ENCODE measurements at regions not wholly inside any gene's neighbourhood (a gene's known extent, or its start where the extent isn't known, plus 50 kb on each side); places are given as distances from the start of the nearest gene placed in this dataset.
A peak's percentile ranks its signal among the peaks of the same experiment; 100 is the strongest.

DNA sequence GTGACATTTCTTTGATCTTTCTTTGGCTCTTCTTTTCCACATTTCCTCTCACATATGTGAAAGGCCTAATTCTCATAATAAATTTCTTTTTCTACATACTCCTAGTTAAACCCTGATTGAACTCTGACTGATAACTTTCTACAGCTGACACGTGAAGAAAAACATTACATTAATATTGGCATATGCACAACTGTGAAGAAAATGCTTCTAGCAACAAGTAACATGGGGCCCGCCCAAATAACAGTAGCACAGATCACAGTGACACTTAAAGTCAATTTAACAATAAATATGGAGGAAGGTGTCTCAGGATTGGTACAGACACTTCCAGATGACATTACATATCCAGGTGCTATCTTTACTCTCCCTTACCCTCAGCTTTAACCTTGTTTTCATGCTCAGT lies 317.6 kb upstream of the ZNF385D start:
- Histone ChIP-seq H3K9me3 (ENCODE audit: control insufficient read depth, insufficient read depth, low read length) (no peaks in the 10 kb centered on the region), H3K4me3 (ENCODE audit: low read depth, low read length) (no peak overlapping the region), H3K27me3 (ENCODE audit: control insufficient read depth, insufficient read depth, low read length) (no peaks in the 10 kb centered on the region), H3K27ac (ENCODE audit: low read depth, low read length) (no peak overlapping the region), H3K4me1 (ENCODE audit: control insufficient read depth, insufficient read depth, low read length) (no peaks in the 10 kb centered on the region), H3K36me3 (ENCODE audit: control insufficient read depth, insufficient read depth, low read length) (no peaks in the 10 kb centered on the region)
- no CpG with 5 or more reads among the region's 2 CpGs for WGBS (ENCODE audit: insufficient coverage)
- no peak for DNase-seq (ENCODE audit: low read depth in 4 of 6, low spot score in 6 of 6)

DNA sequence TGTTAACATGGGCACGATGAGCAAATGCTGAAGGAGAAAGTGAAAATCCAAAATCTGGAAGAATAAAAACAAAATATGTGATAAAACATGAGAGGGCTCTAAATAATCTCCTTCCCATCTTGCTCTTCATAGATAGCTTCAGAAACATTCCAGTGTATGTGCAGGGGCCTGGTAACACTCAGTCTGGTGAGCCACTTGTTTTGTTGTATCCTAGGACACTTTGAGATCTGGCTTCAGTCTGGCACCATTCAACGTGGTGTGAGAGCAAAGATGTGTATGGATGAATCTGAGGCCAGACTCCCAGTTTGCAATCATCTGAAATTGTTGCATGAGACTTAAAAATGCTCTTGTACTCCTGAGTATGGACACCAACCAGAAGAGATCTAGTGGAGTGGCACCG lies 337.2 kb upstream of the ZNF385D start:
- Histone ChIP-seq H3K9me3 (ENCODE audit: control insufficient read depth, insufficient read depth, low read length) (no peaks in the 10 kb centered on the region), H3K27ac (ENCODE audit: low read depth, low read length) (no peak overlapping the region), H3K4me1 (ENCODE audit: control insufficient read depth, insufficient read depth, low read length) (no peaks in the 10 kb centered on the region), H3K27me3 (ENCODE audit: control insufficient read depth, insufficient read depth, low read length) (no peaks in the 10 kb centered on the region), H3K4me3 (ENCODE audit: low read depth, low read length) (no peak overlapping the region), H3K36me3 (ENCODE audit: control insufficient read depth, insufficient read depth, low read length) (no peaks in the 10 kb centered on the region)
- DNase-seq (ENCODE audit: low read depth in 4 of 6, low spot score in 6 of 6), result no peak
- 100% methylated on average over 1 of the region's 3 CpGs for WGBS (ENCODE audit: insufficient coverage)

DNA sequence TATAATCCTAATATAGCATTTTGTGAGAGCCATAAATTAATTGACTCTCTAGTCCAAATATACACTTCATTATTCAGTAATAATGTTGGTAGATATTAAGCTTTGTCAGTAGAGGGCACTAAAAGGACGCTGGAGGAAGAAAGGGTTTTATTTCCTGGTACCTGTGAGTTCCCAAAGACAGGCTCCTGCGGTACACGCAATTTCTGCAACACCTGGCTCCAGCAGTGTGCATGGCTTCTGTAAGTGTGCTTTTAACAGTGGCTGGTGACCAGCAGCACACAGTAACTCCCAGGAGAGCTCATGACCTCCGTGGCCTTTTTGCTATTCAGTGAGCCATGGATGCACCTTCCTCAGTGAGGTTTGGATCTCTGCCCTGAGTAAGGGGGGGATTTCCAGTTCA lies 338.3 kb upstream of the ZNF385D start:
- DNase-seq (ENCODE audit: low read depth in 4 of 6, low spot score in 6 of 6), result peak in 3 of 6 donors; percentile 6 to 56 (median 7)
- 20% methylated on average over 4 of the region's 4 CpGs for WGBS (ENCODE audit: insufficient coverage)
- Histone ChIP-seq H3K27me3 (ENCODE audit: control insufficient read depth, insufficient read depth, low read length) (no peaks in the 10 kb centered on the region), H3K9me3 (ENCODE audit: control insufficient read depth, insufficient read depth, low read length) (no peaks in the 10 kb centered on the region), H3K4me3 (ENCODE audit: low read depth, low read length) (no peak overlapping the region), H3K4me1 (ENCODE audit: control insufficient read depth, insufficient read depth, low read length) (no peaks in the 10 kb centered on the region), H3K36me3 (ENCODE audit: control insufficient read depth, insufficient read depth, low read length) (no peaks in the 10 kb centered on the region), H3K27ac (ENCODE audit: low read depth, low read length) (no peak overlapping the region)

DNA sequence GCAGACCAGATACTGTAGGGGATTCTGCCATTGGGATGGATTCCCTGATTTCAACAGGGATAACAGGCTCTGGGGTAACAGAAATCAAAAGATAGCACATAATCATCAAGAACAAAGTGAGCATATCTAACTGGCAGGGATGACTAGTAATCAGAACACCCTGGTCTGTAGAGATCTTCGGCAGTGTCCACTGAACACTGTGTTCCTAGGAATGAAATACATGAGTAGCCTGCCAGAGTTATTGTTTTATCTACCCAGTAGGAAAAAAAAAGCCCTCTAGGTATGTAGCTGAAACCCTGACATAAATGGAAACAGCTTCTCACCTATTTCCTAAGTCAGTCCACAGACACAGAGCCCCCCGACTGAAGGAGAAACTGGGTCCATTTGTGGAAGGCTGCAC lies 340.3 kb upstream of the ZNF385D start:
- H3K36me3 ChIP-seq (ENCODE audit: control insufficient read depth, insufficient read depth, low read length), result no peaks in the 10 kb centered on the region
- no CpG with 5 or more reads among the region's 2 CpGs for WGBS (ENCODE audit: insufficient coverage)
- no peak for DNase-seq (ENCODE audit: low read depth in 4 of 6, low spot score in 6 of 6)
- no peak overlapping the region for H3K4me3 ChIP-seq (ENCODE audit: low read depth, low read length)
- H3K27me3 ChIP-seq (ENCODE audit: control insufficient read depth, insufficient read depth, low read length), result no peaks in the 10 kb centered on the region
- H3K9me3 ChIP-seq (ENCODE audit: control insufficient read depth, insufficient read depth, low read length), result no peaks in the 10 kb centered on the region
- no peak overlapping the region for H3K27ac ChIP-seq (ENCODE audit: low read depth, low read length)
- no peaks in the 10 kb centered on the region for H3K4me1 ChIP-seq (ENCODE audit: control insufficient read depth, insufficient read depth, low read length)

DNA sequence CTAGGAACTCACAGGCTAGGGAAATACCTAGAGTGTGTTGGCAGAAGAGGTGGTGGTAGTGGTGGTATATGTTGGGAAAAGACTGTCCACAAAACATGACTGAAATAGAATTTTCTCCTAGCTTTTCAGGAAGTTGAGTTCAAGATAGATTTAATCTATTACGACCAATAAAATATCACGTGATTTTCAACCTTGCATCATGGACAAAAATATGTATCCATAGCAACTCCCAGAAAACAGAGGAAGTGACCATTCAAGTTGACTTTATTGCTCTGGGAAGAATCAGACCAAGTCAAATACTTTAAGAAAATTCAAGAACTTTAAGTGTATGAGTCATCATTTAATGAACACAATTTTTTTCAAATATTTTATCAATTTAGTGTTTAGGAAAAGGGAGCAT lies 347.0 kb upstream of the ZNF385D start:
- no CpG with 5 or more reads among the region's 2 CpGs for WGBS (ENCODE audit: insufficient coverage)
- Histone ChIP-seq H3K9me3 (ENCODE audit: control insufficient read depth, insufficient read depth, low read length) (no peaks in the 10 kb centered on the region), H3K27ac (ENCODE audit: low read depth, low read length) (no peak overlapping the region), H3K4me1 (ENCODE audit: control insufficient read depth, insufficient read depth, low read length) (no peaks in the 10 kb centered on the region), H3K27me3 (ENCODE audit: control insufficient read depth, insufficient read depth, low read length) (no peaks in the 10 kb centered on the region), H3K4me3 (ENCODE audit: low read depth, low read length) (no peak overlapping the region), H3K36me3 (ENCODE audit: control insufficient read depth, insufficient read depth, low read length) (no peaks in the 10 kb centered on the region)
- no peak for DNase-seq (ENCODE audit: low read depth in 4 of 6, low spot score in 6 of 6)

DNA sequence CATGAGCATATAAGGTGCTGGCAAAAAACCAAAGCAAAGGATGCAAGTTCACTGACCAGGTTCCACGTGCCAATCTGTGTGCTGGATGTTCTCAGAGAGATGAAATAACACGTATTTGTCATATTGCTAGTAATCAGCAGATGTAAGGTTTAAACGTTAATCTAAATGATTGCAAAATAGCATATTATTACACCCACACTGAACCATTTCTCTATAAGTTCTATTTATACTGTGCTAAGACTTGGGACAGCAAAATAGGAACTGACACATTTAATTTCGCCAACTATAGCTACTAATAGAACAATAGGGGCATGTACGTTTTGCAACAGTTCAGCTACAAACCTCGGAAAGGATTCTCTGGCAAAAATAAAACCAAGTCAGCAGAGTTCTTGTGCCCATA lies 350.3 kb upstream of the ZNF385D start:
- H3K9me3 ChIP-seq (ENCODE audit: control insufficient read depth, insufficient read depth, low read length), result no peaks in the 10 kb centered on the region
- no CpG with 5 or more reads among the region's 6 CpGs for WGBS (ENCODE audit: insufficient coverage)
- no peaks in the 10 kb centered on the region for H3K4me1 ChIP-seq (ENCODE audit: control insufficient read depth, insufficient read depth, low read length)
- no peaks in the 10 kb centered on the region for H3K36me3 ChIP-seq (ENCODE audit: control insufficient read depth, insufficient read depth, low read length)
- no peak for DNase-seq (ENCODE audit: low read depth in 4 of 6, low spot score in 6 of 6)
- H3K4me3 ChIP-seq (ENCODE audit: low read depth, low read length), result no peak overlapping the region
- H3K27ac ChIP-seq (ENCODE audit: low read depth, low read length), result no peak overlapping the region
- no peaks in the 10 kb centered on the region for H3K27me3 ChIP-seq (ENCODE audit: control insufficient read depth, insufficient read depth, low read length)

DNA sequence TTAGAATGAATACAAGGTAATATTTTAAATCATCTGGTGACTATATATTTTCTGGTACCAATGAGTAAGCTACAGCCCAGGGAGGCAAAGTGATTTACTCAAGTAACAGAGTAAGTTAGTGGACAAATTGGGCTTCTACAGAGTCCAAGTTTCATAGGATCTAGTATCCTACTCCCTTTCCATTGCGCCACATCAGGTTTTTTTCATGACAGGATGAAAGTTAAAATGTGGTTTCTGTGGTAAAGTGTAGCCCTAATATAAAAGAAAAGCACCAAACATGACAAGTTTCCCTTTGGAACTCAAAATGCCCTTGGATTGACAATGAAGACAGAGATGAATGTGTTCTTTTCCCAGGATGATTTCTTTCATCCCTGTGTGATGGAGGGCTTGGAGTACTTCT lies 350.8 kb upstream of the ZNF385D start:
- no peak overlapping the region for H3K4me3 ChIP-seq (ENCODE audit: low read depth, low read length)
- DNase-seq (ENCODE audit: low read depth in 4 of 6, low spot score in 6 of 6), result no peak
- H3K36me3 ChIP-seq (ENCODE audit: control insufficient read depth, insufficient read depth, low read length), result no peaks in the 10 kb centered on the region
- H3K27ac ChIP-seq (ENCODE audit: low read depth, low read length), result no peak overlapping the region
- H3K27me3 ChIP-seq (ENCODE audit: control insufficient read depth, insufficient read depth, low read length), result no peaks in the 10 kb centered on the region
- H3K4me1 ChIP-seq (ENCODE audit: control insufficient read depth, insufficient read depth, low read length), result no peaks in the 10 kb centered on the region
- no CpG with 5 or more reads among the region's 1 CpG for WGBS (ENCODE audit: insufficient coverage)
- no peaks in the 10 kb centered on the region for H3K9me3 ChIP-seq (ENCODE audit: control insufficient read depth, insufficient read depth, low read length)

DNA sequence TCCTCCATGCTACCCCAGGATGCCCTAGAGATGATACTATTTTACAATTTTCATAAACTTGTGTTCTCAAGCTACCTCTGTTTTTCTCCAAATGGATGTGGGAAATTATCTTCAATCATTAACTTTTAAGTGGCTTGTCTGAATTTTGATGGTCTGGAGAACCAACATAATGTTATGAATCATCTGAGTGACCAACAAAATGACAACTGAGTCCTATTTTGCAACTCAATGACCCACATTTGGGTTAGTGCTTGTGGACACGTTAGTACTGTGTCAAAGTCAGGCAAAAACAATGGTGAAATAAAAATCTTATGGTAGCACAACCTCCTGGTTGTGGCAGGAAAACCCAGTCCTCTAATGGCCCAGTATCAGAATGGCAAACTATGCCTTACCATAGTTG lies 352.4 kb upstream of the ZNF385D start:
- no peak overlapping the region for H3K27ac ChIP-seq (ENCODE audit: low read depth, low read length)
- DNase-seq (ENCODE audit: low read depth in 4 of 6, low spot score in 6 of 6), result no peak

DNA sequence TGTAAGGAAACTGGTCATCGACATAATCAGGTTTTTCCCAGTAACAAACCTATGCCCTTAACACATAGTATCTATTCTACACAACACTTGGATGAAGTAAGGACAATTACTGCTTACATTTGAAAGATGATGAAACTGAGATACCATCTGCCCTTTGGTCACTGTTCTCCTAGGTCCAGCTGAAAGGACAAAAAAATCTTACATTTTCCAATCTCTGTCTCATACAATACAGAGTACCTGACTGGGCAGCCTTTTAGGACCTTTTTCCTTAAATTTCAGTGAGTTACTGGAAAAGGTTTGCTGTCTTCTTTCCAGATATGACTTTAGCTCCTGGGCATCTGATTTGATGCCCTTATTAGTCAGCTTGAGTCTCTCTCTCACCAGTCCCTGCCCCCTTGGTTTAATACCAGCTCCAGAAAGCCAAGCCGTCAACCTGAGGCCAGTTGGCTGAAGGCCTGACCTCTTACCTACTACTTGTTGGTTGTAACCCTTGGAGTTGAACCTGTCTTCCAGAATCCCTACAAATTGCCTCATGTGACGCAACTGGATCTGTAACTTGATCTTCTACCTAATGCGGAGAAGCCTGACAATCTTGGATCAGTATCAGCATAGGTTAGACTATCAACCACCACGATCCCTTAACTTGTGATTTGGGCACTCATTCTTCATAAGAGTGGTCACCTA lies 355.3 kb upstream of the ZNF385D start:
- no peak overlapping the region for H3K27ac ChIP-seq (ENCODE audit: low read depth, low read length)

More for the DNA sequence above, 352.4 kb upstream of the ZNF385D start:
- no peaks in the 10 kb centered on the region for H3K9me3 ChIP-seq (ENCODE audit: control insufficient read depth, insufficient read depth, low read length)
- H3K4me3 ChIP-seq (ENCODE audit: low read depth, low read length), result no peak overlapping the region
- no peaks in the 10 kb centered on the region for H3K27me3 ChIP-seq (ENCODE audit: control insufficient read depth, insufficient read depth, low read length)
- H3K4me1 ChIP-seq (ENCODE audit: control insufficient read depth, insufficient read depth, low read length), result no peaks in the 10 kb centered on the region
- no CpG with 5 or more reads among the region's 1 CpG for WGBS (ENCODE audit: insufficient coverage)
- H3K36me3 ChIP-seq (ENCODE audit: control insufficient read depth, insufficient read depth, low read length), result no peaks in the 10 kb centered on the region

DNA sequence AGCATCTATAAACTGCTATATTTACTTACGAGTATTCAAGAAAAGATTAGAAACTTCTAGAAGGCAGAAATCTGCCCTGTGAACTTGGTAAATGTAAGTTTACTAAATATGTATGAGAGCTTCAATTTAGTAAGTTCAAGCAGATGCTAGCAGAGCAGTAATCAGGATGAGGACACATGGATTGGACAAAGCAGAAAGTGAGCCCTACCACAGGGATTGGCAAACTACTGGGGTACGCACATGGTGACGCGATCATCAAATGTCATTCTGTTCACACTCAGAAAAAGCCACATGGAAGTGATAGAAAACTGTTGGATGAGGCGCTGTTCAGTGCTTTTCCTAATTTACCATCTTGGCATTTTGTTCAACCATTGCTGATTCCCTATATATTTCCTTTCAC lies 360.2 kb upstream of the ZNF385D start:
- Histone ChIP-seq H3K36me3 (ENCODE audit: control insufficient read depth, insufficient read depth, low read length) (no peaks in the 10 kb centered on the region), H3K4me3 (ENCODE audit: low read depth, low read length) (no peak overlapping the region), H3K9me3 (ENCODE audit: control insufficient read depth, insufficient read depth, low read length) (no peaks in the 10 kb centered on the region), H3K4me1 (ENCODE audit: control insufficient read depth, insufficient read depth, low read length) (no peaks in the 10 kb centered on the region), H3K27me3 (ENCODE audit: control insufficient read depth, insufficient read depth, low read length) (no peaks in the 10 kb centered on the region), H3K27ac (ENCODE audit: low read depth, low read length) (no peak overlapping the region)
- WGBS (ENCODE audit: insufficient coverage), result 87% methylated on average over 3 of the region's 5 CpGs
- DNase-seq (ENCODE audit: low read depth in 4 of 6, low spot score in 6 of 6), result peak in 1 of 6 donors; percentile 89

More for the DNA sequence above, 355.3 kb upstream of the ZNF385D start:
- Histone ChIP-seq H3K4me1 (ENCODE audit: control insufficient read depth, insufficient read depth, low read length) (no peaks in the 10 kb centered on the region), H3K9me3 (ENCODE audit: control insufficient read depth, insufficient read depth, low read length) (no peaks in the 10 kb centered on the region), H3K4me3 (ENCODE audit: low read depth, low read length) (no peak overlapping the region), H3K36me3 (ENCODE audit: control insufficient read depth, insufficient read depth, low read length) (no peaks in the 10 kb centered on the region), H3K27me3 (ENCODE audit: control insufficient read depth, insufficient read depth, low read length) (no peaks in the 10 kb centered on the region)
- 96% methylated on average over 3 of the region's 5 CpGs for WGBS (ENCODE audit: insufficient coverage)
- no peak for DNase-seq (ENCODE audit: low read depth in 4 of 6, low spot score in 6 of 6)
